ENCODE measurements at regions not wholly inside any gene's neighbourhood (a gene's known extent, or its start where the extent isn't known, plus 50 kb on each side); places are given as distances from the start of the nearest gene placed in this dataset.

GRCh38 chrX:139187738-139188137 lies 342.8 kb upstream of the F9 start:
- RAD21 ChIA-PET (ENCODE audit: low non-redundant PET in 1 of 2, low total read pairs in 2 of 2, uncharacterized antibody in 2 of 2, unreplicated experiment in 2 of 2): no interaction called here
- DNase-seq (ENCODE audit: low read depth, low spot score) (no peak), ATAC-seq (no peak)
- Histone ChIP-seq H3K9ac (ENCODE audit: low read length) (no peak overlapping the region), H3K4me2 (ENCODE audit: low read length) (no peak overlapping the region), H3K27ac (ENCODE audit: low read depth, low read length) (no peak overlapping the region), H3K4me3 (replicated peaks in 1 of 2; ENCODE audit: low read depth in 1 of 2, low read length in 2 of 2) (no peak overlapping the region), H3K9me2 (ENCODE audit: insufficient read depth) (no peaks in the 10 kb centered on the region), H3K27me3 (ENCODE audit: insufficient read depth, low read length) (no peaks in the 10 kb centered on the region), H3K36me3 (ENCODE audit: control insufficient read depth in 1 of 2, insufficient read depth in 2 of 2, low read length in 2 of 2) (no peaks in the 10 kb centered on the region), H3K4me1 (ENCODE audit: control insufficient read depth in 1 of 2, insufficient read depth in 2 of 2, low read length in 2 of 2) (no peaks in the 10 kb centered on the region), H3K79me2 (ENCODE audit: insufficient read depth, low read length) (no peaks in the 10 kb centered on the region), H2AFZ (ENCODE audit: low read depth, low read length, poor library complexity, severe bottlenecking) (no peak overlapping the region), H3K9me3 (ENCODE audit: control insufficient read depth in 1 of 2, insufficient read depth in 1 of 2, low read depth in 1 of 2, low read length in 2 of 2) (no peaks in the 10 kb centered on the region), H4K20me1 (ENCODE audit: insufficient read depth) (no peaks in the 10 kb centered on the region)
- CTCF ChIA-PET: no interaction called here
- TF ChIP-seq ZBTB33 (IDR thresholded peaks at IDR 0.05; ENCODE audit: extremely low read depth, insufficient replicate concordance, low read length) (no peak), CEBPB (IDR thresholded peaks at IDR 0.05; ENCODE audit: low read depth) (no peak), SIN3A (IDR thresholded peaks at IDR 0.05; ENCODE audit: low read depth) (no peak), POLR2AphosphoS5 (IDR thresholded peaks at IDR 0.05; ENCODE audit: low read depth, low read length) (no peak), JUND (IDR thresholded peaks at IDR 0.05) (no peak), ATF3 (IDR thresholded peaks at IDR 0.05) (no peak), ZNF274 (IDR thresholded peaks at IDR 0.05; ENCODE audit: low read depth, low read length) (no peak), EZH2 (IDR thresholded peaks at IDR 0.05) (no peak), REST (IDR thresholded peaks at IDR 0.05; ENCODE audit: low read depth) (no peak), SRF (IDR thresholded peaks at IDR 0.05; ENCODE audit: low read depth) (no peak), EZH2phosphoT487 (IDR thresholded peaks at IDR 0.05; ENCODE audit: borderline replicate concordance) (no peak), MAX (IDR thresholded peaks at IDR 0.05) (no peak), TCF7L2 (IDR thresholded peaks at IDR 0.05; ENCODE audit: borderline replicate concordance, extremely low read depth, insufficient read depth, insufficient read length) (no peak), EGR1 (IDR thresholded peaks at IDR 0.05; ENCODE audit: low read depth) (no peak)
- no TSS peak for BruUV-seq (replicated peaks)
- intact Hi-C loops (cut with micrococcal nuclease): loop anchor here (10.0 kb wide), 1 partner anchor 777 kb away; the partner anchor contains the start of gene CXorf66
- POLR2A ChIA-PET: no interaction called here

All from HCT116 (cell line).